Calu3 (cell line): ENCODE measurements at regions not wholly inside any gene's neighbourhood (a gene's known extent, or its start where the extent isn't known, plus 50 kb on each side); places are given as distances from the start of the nearest gene placed in this dataset.
"Not testable (repeated sequence)": the region's sequence is repeated elsewhere in the genome, so short reads cannot be mapped to it uniquely, and the experiment has no call there.

ENCODE experiments used
- BruUV-seq: library from RNA; stranded (reverse); fragments of 400-500 nt; replicated peaks from 2 replicates; lab custom pipeline; 2021; lab: Mats Ljungman, UMichigan
- CTCF ChIA-PET: fragments of 300-600 bp; sonication (Branson Sonifier 250); formaldehyde crosslinking; loops from one replicate; lab custom pipeline; 2022; ENCODE audit warnings: antibody characterized with exemption; lab: Charles Lee
- DNase-seq: peaks from one replicate; pipeline ENCODE4 v3.0.0; 2022
- H3K27ac Mint-ChIP-seq: one replicate; pipeline ENCODE4 v1.8.0; 2022; ENCODE audit warnings: mixed read lengths; ENCODE audit not compliant: unreplicated experiment
- H3K27me3 Mint-ChIP-seq: one replicate; pipeline ENCODE4 v1.8.0; 2022; ENCODE audit warnings: mixed read lengths; ENCODE audit not compliant: unreplicated experiment
- H3K36me3 Mint-ChIP-seq: one replicate; pipeline ENCODE4 v1.8.0; 2022; ENCODE audit warnings: mild to moderate bottlenecking, moderate library complexity, mixed read lengths; ENCODE audit not compliant: insufficient read depth, unreplicated experiment
- H3K4me1 Mint-ChIP-seq: one replicate; pipeline ENCODE4 v1.8.0; 2022; ENCODE audit warnings: mild to moderate bottlenecking, low read depth, mixed read lengths; ENCODE audit not compliant: unreplicated experiment
- H3K4me3 Mint-ChIP-seq: one replicate; pipeline ENCODE4 v1.8.0; 2022; ENCODE audit warnings: mild to moderate bottlenecking, low read depth, moderate library complexity, mixed read lengths; ENCODE audit not compliant: unreplicated experiment
- H3K9me3 Mint-ChIP-seq: one replicate; pipeline ENCODE4 v1.8.0; 2022; ENCODE audit warnings: low read depth, mixed read lengths; ENCODE audit not compliant: unreplicated experiment
- intact Hi-C: fragments of 100-400 bp; cut with micrococcal nuclease; formaldehyde crosslinking; loops from one replicate; pipeline ENCODE4 v1.10.0; 2022; ENCODE audit not compliant: unreplicated experiment

GRCh38 chr4:8959471-8959870 lies 87.8 kb upstream of the HMX1 start:
- H3K27me3 Mint-ChIP-seq, intact Hi-C loops, H3K36me3 Mint-ChIP-seq, H3K4me3 Mint-ChIP-seq, H3K27ac Mint-ChIP-seq, BruUV-seq, CTCF ChIA-PET, H3K4me1 Mint-ChIP-seq, DNase-seq, H3K9me3 Mint-ChIP-seq: not testable (repeated sequence)

GRCh38 chr4:8954001-8954400 lies 82.4 kb upstream of the HMX1 start:
- CTCF ChIA-PET, DNase-seq, H3K27me3 Mint-ChIP-seq, H3K9me3 Mint-ChIP-seq, H3K27ac Mint-ChIP-seq, H3K4me3 Mint-ChIP-seq, H3K36me3 Mint-ChIP-seq, intact Hi-C loops, H3K4me1 Mint-ChIP-seq, BruUV-seq: not testable (repeated sequence)

- H3K27ac Mint-ChIP-seq, H3K27me3 Mint-ChIP-seq, H3K9me3 Mint-ChIP-seq, CTCF ChIA-PET, H3K4me3 Mint-ChIP-seq, H3K36me3 Mint-ChIP-seq, intact Hi-C loops, H3K4me1 Mint-ChIP-seq, BruUV-seq, DNase-seq: not testable (repeated sequence)
Observed at GRCh38 chr4:8952791-8953190, 81.2 kb upstream of the HMX1 start.

GRCh38 chr4:8952109-8952508 lies 80.5 kb upstream of the HMX1 start:
- H3K9me3 Mint-ChIP-seq, H3K4me1 Mint-ChIP-seq: not testable (repeated sequence)

GRCh38 chr4:8945506-8945905 lies 73.9 kb upstream of the HMX1 start:
- H3K36me3 Mint-ChIP-seq, H3K4me1 Mint-ChIP-seq, intact Hi-C loops, CTCF ChIA-PET, H3K9me3 Mint-ChIP-seq, BruUV-seq, H3K4me3 Mint-ChIP-seq, DNase-seq, H3K27me3 Mint-ChIP-seq, H3K27ac Mint-ChIP-seq: not testable (repeated sequence)

More at GRCh38 chr4:8952109-8952508, 80.5 kb upstream of the HMX1 start:
- BruUV-seq, H3K4me3 Mint-ChIP-seq, H3K36me3 Mint-ChIP-seq, DNase-seq, intact Hi-C loops, H3K27ac Mint-ChIP-seq, H3K27me3 Mint-ChIP-seq, CTCF ChIA-PET: not testable (repeated sequence)

GRCh38 chr4:8943367-8943766 lies 71.7 kb upstream of the HMX1 start:
- BruUV-seq, CTCF ChIA-PET, H3K36me3 Mint-ChIP-seq, H3K4me3 Mint-ChIP-seq, H3K4me1 Mint-ChIP-seq, H3K27me3 Mint-ChIP-seq, intact Hi-C loops, DNase-seq, H3K27ac Mint-ChIP-seq, H3K9me3 Mint-ChIP-seq: not testable (repeated sequence)

GRCh38 chr4:8942088-8942487 lies 70.4 kb upstream of the HMX1 start:
- H3K27ac Mint-ChIP-seq, BruUV-seq, H3K4me3 Mint-ChIP-seq, CTCF ChIA-PET, DNase-seq, H3K36me3 Mint-ChIP-seq, intact Hi-C loops, H3K9me3 Mint-ChIP-seq, H3K4me1 Mint-ChIP-seq: not testable (repeated sequence)
- H3K27me3 Mint-ChIP-seq = peaks cover 16% of the 10 kb centered on the region

GRCh38 chr4:8941492-8941805 lies 69.8 kb upstream of the HMX1 start:
- intact Hi-C loops, H3K36me3 Mint-ChIP-seq, H3K27ac Mint-ChIP-seq, H3K4me3 Mint-ChIP-seq, CTCF ChIA-PET, DNase-seq, BruUV-seq, H3K4me1 Mint-ChIP-seq, H3K9me3 Mint-ChIP-seq: not testable (repeated sequence)
- peaks cover 22% of the 10 kb centered on the region for H3K27me3 Mint-ChIP-seq
